ENCODE measurements at regions not wholly inside any gene's neighbourhood (a gene's known extent, or its start where the extent isn't known, plus 50 kb on each side); places are given as distances from the start of the nearest gene placed in this dataset.

GRCh38 chr1:78436961-78437360 lies 53.8 kb upstream of the PTGFR start:
- no peak for TF ChIP-seq CREB1 (IDR thresholded peaks at IDR 0.05; ENCODE audit: low read depth)
- TF ChIP-seq RAD21 (IDR thresholded peaks at IDR 0.05; ENCODE audit: low read depth) = no peak
- no peak for TF ChIP-seq EP300 (IDR thresholded peaks at IDR 0.05; ENCODE audit: borderline replicate concordance)
- TF ChIP-seq YY1 (IDR thresholded peaks at IDR 0.05; ENCODE audit: low read depth) = no peak
- no peak for TF ChIP-seq ZBTB7A (IDR thresholded peaks at IDR 0.05; ENCODE audit: low read depth)
- no peak for TF ChIP-seq FOXM1 (IDR thresholded peaks at IDR 0.05; ENCODE audit: borderline replicate concordance, low read depth)
- no peak for TF ChIP-seq MAX (IDR thresholded peaks at IDR 0.05)
- TF ChIP-seq TEAD4 (IDR thresholded peaks at IDR 0.05) = no peak
- TF ChIP-seq CEBPB (IDR thresholded peaks at IDR 0.05) = no peak

- TF ChIP-seq CEBPB (IDR thresholded peaks at IDR 0.05) = no peak
- TF ChIP-seq TEAD4 (IDR thresholded peaks at IDR 0.05) = no peak
- no peak for TF ChIP-seq RAD21 (IDR thresholded peaks at IDR 0.05; ENCODE audit: low read depth)
- TF ChIP-seq TAF1 (IDR thresholded peaks at IDR 0.05; ENCODE audit: low read depth) = no peak
- no peak for TF ChIP-seq TCF12 (IDR thresholded peaks at IDR 0.05; ENCODE audit: low read depth)
- TF ChIP-seq YY1 (IDR thresholded peaks at IDR 0.05; ENCODE audit: low read depth) = no peak
- no peak for TF ChIP-seq EP300 (IDR thresholded peaks at IDR 0.05; ENCODE audit: borderline replicate concordance)
- TF ChIP-seq USF1 (IDR thresholded peaks at IDR 0.05) = no peak
- no peak for TF ChIP-seq REST (IDR thresholded peaks at IDR 0.05; ENCODE audit: low read depth)
- no peak for TF ChIP-seq EGR1 (IDR thresholded peaks at IDR 0.05)
- no peak for TF ChIP-seq NFIC (IDR thresholded peaks at IDR 0.05)
These were observed 53.4 kb upstream of the PTGFR start for GRCh38 chr1:78437396-78437795.

GRCh38 chr1:78437941-78438340 lies 52.8 kb upstream of the PTGFR start:
- no peak for TF ChIP-seq MAX (IDR thresholded peaks at IDR 0.05)
- no peak for TF ChIP-seq FOXM1 (IDR thresholded peaks at IDR 0.05; ENCODE audit: borderline replicate concordance, low read depth)
- no peak for TF ChIP-seq CREB1 (IDR thresholded peaks at IDR 0.05; ENCODE audit: low read depth)
- TF ChIP-seq CEBPB (IDR thresholded peaks at IDR 0.05) = no peak
- no peak for TF ChIP-seq EGR1 (IDR thresholded peaks at IDR 0.05)
- no peak for TF ChIP-seq USF1 (IDR thresholded peaks at IDR 0.05)
- TF ChIP-seq REST (IDR thresholded peaks at IDR 0.05; ENCODE audit: low read depth) = no peak
- no peak for TF ChIP-seq RAD21 (IDR thresholded peaks at IDR 0.05; ENCODE audit: low read depth)
- no peak for TF ChIP-seq TAF1 (IDR thresholded peaks at IDR 0.05; ENCODE audit: low read depth)
- TF ChIP-seq ZBTB7A (IDR thresholded peaks at IDR 0.05; ENCODE audit: low read depth) = no peak
- TF ChIP-seq YY1 (IDR thresholded peaks at IDR 0.05; ENCODE audit: low read depth) = no peak
- TF ChIP-seq EP300 (IDR thresholded peaks at IDR 0.05; ENCODE audit: borderline replicate concordance) = no peak
- TF ChIP-seq TCF12 (IDR thresholded peaks at IDR 0.05; ENCODE audit: low read depth) = no peak

- TF ChIP-seq TEAD4 (IDR thresholded peaks at IDR 0.05) = no peak
- no peak for TF ChIP-seq RAD21 (IDR thresholded peaks at IDR 0.05; ENCODE audit: low read depth)
- TF ChIP-seq ZBTB7A (IDR thresholded peaks at IDR 0.05; ENCODE audit: low read depth) = no peak
- TF ChIP-seq FOXM1 (IDR thresholded peaks at IDR 0.05; ENCODE audit: borderline replicate concordance, low read depth) = no peak
- TF ChIP-seq TAF1 (IDR thresholded peaks at IDR 0.05; ENCODE audit: low read depth) = no peak
- no peak for TF ChIP-seq CEBPB (IDR thresholded peaks at IDR 0.05)
- TF ChIP-seq USF1 (IDR thresholded peaks at IDR 0.05) = no peak
- TF ChIP-seq EGR1 (IDR thresholded peaks at IDR 0.05) = no peak
- no peak for TF ChIP-seq NFIC (IDR thresholded peaks at IDR 0.05)
- no peak for TF ChIP-seq YY1 (IDR thresholded peaks at IDR 0.05; ENCODE audit: low read depth)
These were observed 50.4 kb upstream of the PTGFR start for GRCh38 chr1:78440381-78440793.
